ENCODE measurements at regions not wholly inside any gene's neighbourhood (a gene's known extent, or its start where the extent isn't known, plus 50 kb on each side); places are given as distances from the start of the nearest gene placed in this dataset.

DNA sequence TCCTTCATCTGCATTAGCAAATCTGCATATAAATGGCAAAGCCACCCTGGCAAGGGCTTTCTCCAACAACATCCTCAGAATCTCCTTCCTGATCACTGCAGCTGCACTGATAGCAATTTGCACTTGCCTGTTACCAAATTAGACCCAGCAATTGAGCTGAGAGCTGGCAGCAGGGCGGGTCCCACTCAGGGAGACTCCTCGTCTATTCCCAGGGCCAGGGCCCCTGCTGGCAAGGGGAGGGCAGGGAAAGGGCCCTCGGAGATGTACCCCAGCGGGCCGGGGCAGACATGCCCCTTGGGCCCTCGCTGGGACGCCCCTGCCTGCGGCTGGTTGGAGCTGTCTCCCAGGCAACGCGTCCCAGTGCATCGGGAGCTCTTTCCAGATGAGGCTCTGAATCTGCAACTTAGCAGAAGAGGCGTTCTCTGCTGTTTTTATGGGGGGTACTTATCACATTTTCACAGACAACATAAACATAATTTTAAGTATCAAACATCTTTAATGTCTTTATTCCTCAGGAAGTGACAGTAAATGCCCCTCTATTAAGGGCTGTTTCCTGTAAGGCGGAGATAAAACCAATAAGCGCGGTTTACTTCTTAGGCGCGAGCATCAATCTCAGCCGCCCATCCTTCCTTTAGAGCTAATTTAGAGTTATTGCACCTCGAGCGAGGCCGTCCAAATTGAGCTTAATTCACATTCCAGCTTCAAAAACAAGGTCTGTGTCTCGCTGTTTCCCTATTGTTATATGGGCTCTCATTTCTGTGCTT, 249.0 kb upstream of the PPP2R2D start:
- no peaks in the 10 kb centered on the region for H3F3A ChIP-seq (ENCODE audit: insufficient read depth, low read length, poor library complexity, severe bottlenecking)
- H3K9me2 ChIP-seq (ENCODE audit: insufficient read depth, low read length): no peaks in the 10 kb centered on the region
- no peaks in the 10 kb centered on the region for H3K36me3 ChIP-seq (ENCODE audit: insufficient read depth, low read length)
- H3K79me2 ChIP-seq (replicated peaks; ENCODE audit: insufficient read depth, low read length): no peaks in the 10 kb centered on the region
- no peaks in the 10 kb centered on the region for H4K20me1 ChIP-seq (ENCODE audit: insufficient read depth)
- peak overlapping the region; percentile 51 for H3K27ac ChIP-seq (ENCODE audit: low read length)
- H3K9me3 ChIP-seq (ENCODE audit: low read length): no peaks in the 10 kb centered on the region
- peak overlapping the region; percentile 22 for H3K9ac ChIP-seq (ENCODE audit: low read length)
- H2AFZ ChIP-seq (ENCODE audit: low read depth, low read length): no peak overlapping the region
- H3K4me2 ChIP-seq (ENCODE audit: low read length): peak overlapping the region; percentile 5
- TF ChIP-seq EP300 (conservative IDR thresholded peaks at IDR 0.05; ENCODE audit: poor library complexity, severe bottlenecking): peak; percentile 14
- peak; percentile 35 for TF ChIP-seq SMC3 (conservative IDR thresholded peaks at IDR 0.05; ENCODE audit: poor library complexity)
- TF ChIP-seq EZH2 (IDR thresholded peaks at IDR 0.05; ENCODE audit: borderline replicate concordance, insufficient read depth, low read length, poor library complexity, severe bottlenecking): no peak
- H3K4me3 ChIP-seq (ENCODE audit: low read length): peak overlapping the region; percentile 57
- no peaks in the 10 kb centered on the region for H3K27me3 ChIP-seq (ENCODE audit: insufficient read depth, low read depth, low read length)

- Histone ChIP-seq H3K36me3 (ENCODE audit: insufficient read depth, low read length) (no peaks in the 10 kb centered on the region), H3K9me3 (ENCODE audit: low read length) (no peaks in the 10 kb centered on the region), H3K9me2 (ENCODE audit: insufficient read depth, low read length) (no peaks in the 10 kb centered on the region), H3K27me3 (ENCODE audit: insufficient read depth, low read depth, low read length) (no peaks in the 10 kb centered on the region), H3K9ac (ENCODE audit: low read length) (no peak overlapping the region), H3K79me2 (replicated peaks; ENCODE audit: insufficient read depth, low read length) (no peaks in the 10 kb centered on the region), H2AFZ (ENCODE audit: low read depth, low read length) (no peak overlapping the region), H3K4me3 (ENCODE audit: low read length) (peak overlapping the region; percentile 57), H3K27ac (ENCODE audit: low read length) (peak overlapping the region; percentile 51), H3K4me2 (ENCODE audit: low read length) (no peak overlapping the region), H3F3A (ENCODE audit: insufficient read depth, low read length, poor library complexity, severe bottlenecking) (no peaks in the 10 kb centered on the region), H4K20me1 (ENCODE audit: insufficient read depth) (no peaks in the 10 kb centered on the region)
- TF ChIP-seq, protein P1, sequence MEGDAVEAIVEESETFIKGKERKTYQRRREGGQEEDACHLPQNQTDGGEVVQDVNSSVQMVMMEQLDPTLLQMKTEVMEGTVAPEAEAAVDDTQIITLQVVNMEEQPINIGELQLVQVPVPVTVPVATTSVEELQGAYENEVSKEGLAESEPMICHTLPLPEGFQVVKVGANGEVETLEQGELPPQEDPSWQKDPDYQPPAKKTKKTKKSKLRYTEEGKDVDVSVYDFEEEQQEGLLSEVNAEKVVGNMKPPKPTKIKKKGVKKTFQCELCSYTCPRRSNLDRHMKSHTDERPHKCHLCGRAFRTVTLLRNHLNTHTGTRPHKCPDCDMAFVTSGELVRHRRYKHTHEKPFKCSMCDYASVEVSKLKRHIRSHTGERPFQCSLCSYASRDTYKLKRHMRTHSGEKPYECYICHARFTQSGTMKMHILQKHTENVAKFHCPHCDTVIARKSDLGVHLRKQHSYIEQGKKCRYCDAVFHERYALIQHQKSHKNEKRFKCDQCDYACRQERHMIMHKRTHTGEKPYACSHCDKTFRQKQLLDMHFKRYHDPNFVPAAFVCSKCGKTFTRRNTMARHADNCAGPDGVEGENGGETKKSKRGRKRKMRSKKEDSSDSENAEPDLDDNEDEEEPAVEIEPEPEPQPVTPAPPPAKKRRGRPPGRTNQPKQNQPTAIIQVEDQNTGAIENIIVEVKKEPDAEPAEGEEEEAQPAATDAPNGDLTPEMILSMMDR (IDR thresholded peaks at IDR 0.05; ENCODE audit: poor library complexity, severe bottlenecking): no peak
- TF ChIP-seq MXI1 (conservative IDR thresholded peaks at IDR 0.05; ENCODE audit: poor library complexity, severe bottlenecking) (no peak), SMC3 (conservative IDR thresholded peaks at IDR 0.05; ENCODE audit: poor library complexity) (no peak), TAF1 (IDR thresholded peaks at IDR 0.05; ENCODE audit: low read depth) (no peak), POLR2AphosphoS5 (IDR thresholded peaks at IDR 0.05) (no peak), EP300 (conservative IDR thresholded peaks at IDR 0.05; ENCODE audit: poor library complexity, severe bottlenecking) (no peak), EZH2 (IDR thresholded peaks at IDR 0.05; ENCODE audit: borderline replicate concordance, insufficient read depth, low read length, poor library complexity, severe bottlenecking) (no peak), RAD21 (conservative IDR thresholded peaks at IDR 0.05) (no peak)
- TF ChIP-seq, protein P2, sequence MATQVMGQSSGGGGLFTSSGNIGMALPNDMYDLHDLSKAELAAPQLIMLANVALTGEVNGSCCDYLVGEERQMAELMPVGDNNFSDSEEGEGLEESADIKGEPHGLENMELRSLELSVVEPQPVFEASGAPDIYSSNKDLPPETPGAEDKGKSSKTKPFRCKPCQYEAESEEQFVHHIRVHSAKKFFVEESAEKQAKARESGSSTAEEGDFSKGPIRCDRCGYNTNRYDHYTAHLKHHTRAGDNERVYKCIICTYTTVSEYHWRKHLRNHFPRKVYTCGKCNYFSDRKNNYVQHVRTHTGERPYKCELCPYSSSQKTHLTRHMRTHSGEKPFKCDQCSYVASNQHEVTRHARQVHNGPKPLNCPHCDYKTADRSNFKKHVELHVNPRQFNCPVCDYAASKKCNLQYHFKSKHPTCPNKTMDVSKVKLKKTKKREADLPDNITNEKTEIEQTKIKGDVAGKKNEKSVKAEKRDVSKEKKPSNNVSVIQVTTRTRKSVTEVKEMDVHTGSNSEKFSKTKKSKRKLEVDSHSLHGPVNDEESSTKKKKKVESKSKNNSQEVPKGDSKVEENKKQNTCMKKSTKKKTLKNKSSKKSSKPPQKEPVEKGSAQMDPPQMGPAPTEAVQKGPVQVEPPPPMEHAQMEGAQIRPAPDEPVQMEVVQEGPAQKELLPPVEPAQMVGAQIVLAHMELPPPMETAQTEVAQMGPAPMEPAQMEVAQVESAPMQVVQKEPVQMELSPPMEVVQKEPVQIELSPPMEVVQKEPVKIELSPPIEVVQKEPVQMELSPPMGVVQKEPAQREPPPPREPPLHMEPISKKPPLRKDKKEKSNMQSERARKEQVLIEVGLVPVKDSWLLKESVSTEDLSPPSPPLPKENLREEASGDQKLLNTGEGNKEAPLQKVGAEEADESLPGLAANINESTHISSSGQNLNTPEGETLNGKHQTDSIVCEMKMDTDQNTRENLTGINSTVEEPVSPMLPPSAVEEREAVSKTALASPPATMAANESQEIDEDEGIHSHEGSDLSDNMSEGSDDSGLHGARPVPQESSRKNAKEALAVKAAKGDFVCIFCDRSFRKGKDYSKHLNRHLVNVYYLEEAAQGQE (IDR thresholded peaks at IDR 0.05; ENCODE audit: borderline replicate concordance): no peak
These were observed 248.2 kb upstream of the PPP2R2D start for GRCh38 chr10:131652438-131653139.
